Liver (tissue), 8 donors: ENCODE measurements at regions not wholly inside any gene's neighbourhood (a gene's known extent, or its start where the extent isn't known, plus 50 kb on each side); places are given as distances from the start of the nearest gene placed in this dataset.

Experiments
- DNase-seq: peaks from one replicate; pipeline ENCODE4 v3.0.0-alpha.2; 2017; ENCODE audit warnings: low spot score
- H3K27ac ChIP-seq, 2 donors: one replicate each; pipeline ENCODE4 v1.7.0; 2013; ENCODE audit warnings: inconsistent platforms in 2 of 2, low read length in 2 of 2, control low read depth in 1 of 2, low read depth in 1 of 2, mild to moderate bottlenecking in 1 of 2
- H3K27me3 ChIP-seq, 4 donors: one replicate each; pipeline versions ENCODE4 v1.6.1 to v1.7.0; 2013; ENCODE audit warnings: low read length in 3 of 4, inconsistent platforms in 1 of 4, mild to moderate bottlenecking in 1 of 4, moderate library complexity in 1 of 4; ENCODE audit not compliant: control insufficient read depth in 4 of 4, insufficient read depth in 4 of 4
- H3K36me3 ChIP-seq, 4 donors: one replicate each; pipeline versions ENCODE4 v1.6.1 to v1.7.0; 2013; ENCODE audit warnings: low read length in 3 of 4, mild to moderate bottlenecking in 3 of 4, low read depth in 1 of 4, moderate library complexity in 1 of 4; ENCODE audit not compliant: control insufficient read depth in 4 of 4, insufficient read depth in 3 of 4
- H3K4me1 ChIP-seq, 4 donors: one replicate each; pipeline versions ENCODE4 v1.6.1 to v1.7.0; 2013; ENCODE audit warnings: low read length in 3 of 4, mild to moderate bottlenecking in 3 of 4, moderate library complexity in 1 of 4; ENCODE audit not compliant: control insufficient read depth in 4 of 4, insufficient read depth in 4 of 4
- H3K4me3 ChIP-seq, 3 donors: one replicate each; pipeline versions ENCODE4 v1.6.1 to v1.7.0; 2013; ENCODE audit warnings: low read length in 3 of 3, control low read depth in 1 of 3, low read depth in 1 of 3, mild to moderate bottlenecking in 1 of 3
- H3K9ac ChIP-seq, 2 donors: one replicate each; pipeline ENCODE4 v1.7.0; 2013; ENCODE audit warnings: low read length in 2 of 2, mild to moderate bottlenecking in 2 of 2, moderate library complexity in 2 of 2, control low read depth in 1 of 2, low read depth in 1 of 2
- H3K9me3 ChIP-seq, 4 donors: one replicate each; pipeline versions ENCODE4 v1.6.1 to v1.7.0; 2013; ENCODE audit warnings: low read length in 3 of 4; ENCODE audit not compliant: control insufficient read depth in 4 of 4
- EGR1 ChIP-seq, 2 donors: IDR thresholded peaks; 2 replicates each; pipeline ENCODE4 v1.6.1; 2016 to 2018; ENCODE audit warnings: antibody characterized with exemption in 2 of 2, low read depth in 2 of 2
- FOXA1 ChIP-seq: IDR thresholded peaks from 2 replicates; pipeline ENCODE4 v1.6.1; 2016; ENCODE audit warnings: antibody characterized with exemption
- FOXA2 ChIP-seq: IDR thresholded peaks from 2 replicates; pipeline ENCODE4 v1.6.1; 2016; ENCODE audit warnings: antibody characterized with exemption
- GABPA ChIP-seq, 2 donors: IDR thresholded peaks in 1 of 2; conservative IDR thresholded peaks in 1 of 2; 2 replicates each; pipeline ENCODE4 v1.6.1; 2016; ENCODE audit warnings: antibody characterized with exemption in 2 of 2, mild to moderate bottlenecking in 1 of 2, moderate library complexity in 1 of 2
- HNF4G ChIP-seq: IDR thresholded peaks from 2 replicates; pipeline ENCODE4 v1.6.1; 2016; ENCODE audit warnings: antibody characterized with exemption
- JUND ChIP-seq, 2 donors: IDR thresholded peaks; 2 replicates each; pipeline ENCODE4 v1.6.1; 2016; ENCODE audit warnings: antibody characterized with exemption in 2 of 2
- NR2F2 ChIP-seq: IDR thresholded peaks from 2 replicates; pipeline ENCODE4 v1.6.1; 2016; ENCODE audit warnings: antibody characterized with exemption
- RAD21 ChIP-seq, 2 donors: IDR thresholded peaks; 2 replicates each; pipeline ENCODE4 v1.6.1; 2016; ENCODE audit warnings: antibody characterized with exemption in 2 of 2, mild to moderate bottlenecking in 2 of 2
- RXRA ChIP-seq, 2 donors: IDR thresholded peaks; 2 replicates each; pipeline ENCODE4 v1.6.1; 2017 to 2018; ENCODE audit warnings: antibody characterized with exemption in 2 of 2, mild to moderate bottlenecking in 1 of 2
- TAF1 ChIP-seq: conservative IDR thresholded peaks from 2 replicates; pipeline ENCODE4 v1.6.1; 2016; ENCODE audit warnings: antibody characterized with exemption, mild to moderate bottlenecking
- WGBS: extraction: QIAGEN DNeasy Blood & Tissue Kit; methylation state at CpG from one replicate; pipeline ENCODE4 v1.1.7; 2013; 5-methylcytosine and 5-hydroxymethylcytosine counted together
- TF ChIP-seq, protein P1 (sequence below): IDR thresholded peaks from 2 replicates; pipeline ENCODE4 v1.6.1; 2016; ENCODE audit warnings: antibody characterized with exemption
- TF ChIP-seq, protein P2 (sequence below): fragments of 150-350 bp; IDR thresholded peaks from 2 replicates; pipeline ENCODE4 v1.5.1; 2017; ENCODE audit warnings: improper control_type of control experiment, low read depth, low read length; ENCODE audit not compliant: missing input control
- TF ChIP-seq, protein P3 (sequence below): IDR thresholded peaks from 2 replicates; pipeline ENCODE4 v1.6.1; 2016; ENCODE audit warnings: antibody characterized with exemption, mild to moderate bottlenecking
- TF ChIP-seq, protein P4 (sequence below): IDR thresholded peaks from 2 replicates; pipeline ENCODE4 v1.6.1; 2016; ENCODE audit warnings: antibody characterized with exemption
- TF ChIP-seq, protein P5 (sequence below): IDR thresholded peaks from 2 replicates; pipeline ENCODE4 v1.6.1; 2016; ENCODE audit warnings: antibody characterized with exemption
- donor health status: healthy.
- donor health status: healthy.
- donor health status: healthy.
- donor health status: healthy.
- donor health status: healthy.

DNA sequence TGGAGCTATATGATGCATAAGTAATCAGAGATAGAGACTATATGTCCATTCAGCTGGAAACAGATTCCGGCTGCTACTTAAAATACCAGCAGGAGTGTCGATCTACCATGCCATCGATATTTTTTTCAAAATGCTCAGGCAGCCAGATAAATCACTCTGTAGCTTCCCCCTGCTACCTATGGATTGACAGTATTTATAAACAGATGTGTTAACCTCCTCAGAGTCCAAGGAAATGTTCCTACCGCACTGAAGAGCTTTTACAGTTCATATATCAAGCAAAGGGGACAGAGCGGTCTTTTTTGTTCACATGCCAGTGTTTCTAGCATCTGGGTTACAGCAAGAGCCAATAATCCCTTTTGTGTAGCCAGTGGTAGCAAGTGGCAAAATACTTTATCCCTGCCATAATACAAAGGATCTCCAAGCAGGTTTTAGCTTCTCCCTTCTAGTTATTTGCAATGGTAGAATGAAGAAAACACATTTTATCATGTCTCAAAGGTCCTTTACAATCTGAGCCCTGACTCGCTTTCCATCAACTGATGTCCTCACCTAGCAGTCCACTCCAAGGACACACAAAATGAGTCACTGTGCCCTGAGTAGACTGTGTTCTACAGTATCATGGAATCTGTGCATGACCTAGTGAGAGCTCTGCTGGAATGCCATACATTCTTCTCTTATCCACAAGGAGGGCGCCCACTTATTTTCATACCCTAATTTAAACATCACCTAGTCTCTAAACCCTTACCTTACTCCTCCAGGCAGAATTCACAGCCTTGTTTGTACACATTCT is 507.0 kb downstream of the TBL1XR1 start:
- DNase-seq, result no peak
- H3K27ac ChIP-seq, result no peak overlapping the region

More for the DNA sequence above, 507.0 kb downstream of the TBL1XR1 start:
- Histone ChIP-seq H3K9me3 (peaks cover 0 to 3% (median 0%) of the 10 kb centered on the region in 4 donors), H3K36me3 (no peaks in the 10 kb centered on the region), H3K4me1 (no peaks in the 10 kb centered on the region), H3K27me3 (no peaks in the 10 kb centered on the region), H3K9ac (no peak overlapping the region), H3K4me3 (no peak overlapping the region)
- 78% methylated on average over 7 of the region's 7 CpGs for WGBS
- no peak for TF ChIP-seq RXRA (IDR thresholded peaks at IDR 0.05)
- no peak for TF ChIP-seq EGR1 (IDR thresholded peaks at IDR 0.05; ENCODE audit: low read depth in 2 of 2)
- TF ChIP-seq, protein P1, sequence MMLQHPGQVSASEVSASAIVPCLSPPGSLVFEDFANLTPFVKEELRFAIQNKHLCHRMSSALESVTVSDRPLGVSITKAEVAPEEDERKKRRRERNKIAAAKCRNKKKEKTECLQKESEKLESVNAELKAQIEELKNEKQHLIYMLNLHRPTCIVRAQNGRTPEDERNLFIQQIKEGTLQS, result no peak
- TF ChIP-seq TAF1, result no peak
- TF ChIP-seq, protein P2, sequence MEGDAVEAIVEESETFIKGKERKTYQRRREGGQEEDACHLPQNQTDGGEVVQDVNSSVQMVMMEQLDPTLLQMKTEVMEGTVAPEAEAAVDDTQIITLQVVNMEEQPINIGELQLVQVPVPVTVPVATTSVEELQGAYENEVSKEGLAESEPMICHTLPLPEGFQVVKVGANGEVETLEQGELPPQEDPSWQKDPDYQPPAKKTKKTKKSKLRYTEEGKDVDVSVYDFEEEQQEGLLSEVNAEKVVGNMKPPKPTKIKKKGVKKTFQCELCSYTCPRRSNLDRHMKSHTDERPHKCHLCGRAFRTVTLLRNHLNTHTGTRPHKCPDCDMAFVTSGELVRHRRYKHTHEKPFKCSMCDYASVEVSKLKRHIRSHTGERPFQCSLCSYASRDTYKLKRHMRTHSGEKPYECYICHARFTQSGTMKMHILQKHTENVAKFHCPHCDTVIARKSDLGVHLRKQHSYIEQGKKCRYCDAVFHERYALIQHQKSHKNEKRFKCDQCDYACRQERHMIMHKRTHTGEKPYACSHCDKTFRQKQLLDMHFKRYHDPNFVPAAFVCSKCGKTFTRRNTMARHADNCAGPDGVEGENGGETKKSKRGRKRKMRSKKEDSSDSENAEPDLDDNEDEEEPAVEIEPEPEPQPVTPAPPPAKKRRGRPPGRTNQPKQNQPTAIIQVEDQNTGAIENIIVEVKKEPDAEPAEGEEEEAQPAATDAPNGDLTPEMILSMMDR, result no peak
- no peak for TF ChIP-seq GABPA (IDR thresholded peaks at IDR 0.05 in 1 of 2, conservative IDR thresholded peaks at IDR 0.05 in 1 of 2)
- TF ChIP-seq FOXA2, result no peak
- TF ChIP-seq NR2F2, result no peak
- TF ChIP-seq HNF4G, result no peak
- TF ChIP-seq, protein P3, sequence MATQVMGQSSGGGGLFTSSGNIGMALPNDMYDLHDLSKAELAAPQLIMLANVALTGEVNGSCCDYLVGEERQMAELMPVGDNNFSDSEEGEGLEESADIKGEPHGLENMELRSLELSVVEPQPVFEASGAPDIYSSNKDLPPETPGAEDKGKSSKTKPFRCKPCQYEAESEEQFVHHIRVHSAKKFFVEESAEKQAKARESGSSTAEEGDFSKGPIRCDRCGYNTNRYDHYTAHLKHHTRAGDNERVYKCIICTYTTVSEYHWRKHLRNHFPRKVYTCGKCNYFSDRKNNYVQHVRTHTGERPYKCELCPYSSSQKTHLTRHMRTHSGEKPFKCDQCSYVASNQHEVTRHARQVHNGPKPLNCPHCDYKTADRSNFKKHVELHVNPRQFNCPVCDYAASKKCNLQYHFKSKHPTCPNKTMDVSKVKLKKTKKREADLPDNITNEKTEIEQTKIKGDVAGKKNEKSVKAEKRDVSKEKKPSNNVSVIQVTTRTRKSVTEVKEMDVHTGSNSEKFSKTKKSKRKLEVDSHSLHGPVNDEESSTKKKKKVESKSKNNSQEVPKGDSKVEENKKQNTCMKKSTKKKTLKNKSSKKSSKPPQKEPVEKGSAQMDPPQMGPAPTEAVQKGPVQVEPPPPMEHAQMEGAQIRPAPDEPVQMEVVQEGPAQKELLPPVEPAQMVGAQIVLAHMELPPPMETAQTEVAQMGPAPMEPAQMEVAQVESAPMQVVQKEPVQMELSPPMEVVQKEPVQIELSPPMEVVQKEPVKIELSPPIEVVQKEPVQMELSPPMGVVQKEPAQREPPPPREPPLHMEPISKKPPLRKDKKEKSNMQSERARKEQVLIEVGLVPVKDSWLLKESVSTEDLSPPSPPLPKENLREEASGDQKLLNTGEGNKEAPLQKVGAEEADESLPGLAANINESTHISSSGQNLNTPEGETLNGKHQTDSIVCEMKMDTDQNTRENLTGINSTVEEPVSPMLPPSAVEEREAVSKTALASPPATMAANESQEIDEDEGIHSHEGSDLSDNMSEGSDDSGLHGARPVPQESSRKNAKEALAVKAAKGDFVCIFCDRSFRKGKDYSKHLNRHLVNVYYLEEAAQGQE, result no peak
- no peak for TF ChIP-seq RAD21 (IDR thresholded peaks at IDR 0.05)
- TF ChIP-seq, protein P4, sequence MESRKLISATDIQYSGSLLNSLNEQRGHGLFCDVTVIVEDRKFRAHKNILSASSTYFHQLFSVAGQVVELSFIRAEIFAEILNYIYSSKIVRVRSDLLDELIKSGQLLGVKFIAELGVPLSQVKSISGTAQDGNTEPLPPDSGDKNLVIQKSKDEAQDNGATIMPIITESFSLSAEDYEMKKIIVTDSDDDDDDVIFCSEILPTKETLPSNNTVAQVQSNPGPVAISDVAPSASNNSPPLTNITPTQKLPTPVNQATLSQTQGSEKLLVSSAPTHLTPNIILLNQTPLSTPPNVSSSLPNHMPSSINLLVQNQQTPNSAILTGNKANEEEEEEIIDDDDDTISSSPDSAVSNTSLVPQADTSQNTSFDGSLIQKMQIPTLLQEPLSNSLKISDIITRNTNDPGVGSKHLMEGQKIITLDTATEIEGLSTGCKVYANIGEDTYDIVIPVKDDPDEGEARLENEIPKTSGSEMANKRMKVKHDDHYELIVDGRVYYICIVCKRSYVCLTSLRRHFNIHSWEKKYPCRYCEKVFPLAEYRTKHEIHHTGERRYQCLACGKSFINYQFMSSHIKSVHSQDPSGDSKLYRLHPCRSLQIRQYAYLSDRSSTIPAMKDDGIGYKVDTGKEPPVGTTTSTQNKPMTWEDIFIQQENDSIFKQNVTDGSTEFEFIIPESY, result no peak
- TF ChIP-seq, protein P5, sequence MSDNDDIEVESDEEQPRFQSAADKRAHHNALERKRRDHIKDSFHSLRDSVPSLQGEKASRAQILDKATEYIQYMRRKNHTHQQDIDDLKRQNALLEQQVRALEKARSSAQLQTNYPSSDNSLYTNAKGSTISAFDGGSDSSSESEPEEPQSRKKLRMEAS, result no peak
- no peak for TF ChIP-seq FOXA1
- TF ChIP-seq JUND (IDR thresholded peaks at IDR 0.05), result no peak
